ENCODE measurements at regions not wholly inside any gene's neighbourhood (a gene's known extent, or its start where the extent isn't known, plus 50 kb on each side); places are given as distances from the start of the nearest gene placed in this dataset.

DNA sequence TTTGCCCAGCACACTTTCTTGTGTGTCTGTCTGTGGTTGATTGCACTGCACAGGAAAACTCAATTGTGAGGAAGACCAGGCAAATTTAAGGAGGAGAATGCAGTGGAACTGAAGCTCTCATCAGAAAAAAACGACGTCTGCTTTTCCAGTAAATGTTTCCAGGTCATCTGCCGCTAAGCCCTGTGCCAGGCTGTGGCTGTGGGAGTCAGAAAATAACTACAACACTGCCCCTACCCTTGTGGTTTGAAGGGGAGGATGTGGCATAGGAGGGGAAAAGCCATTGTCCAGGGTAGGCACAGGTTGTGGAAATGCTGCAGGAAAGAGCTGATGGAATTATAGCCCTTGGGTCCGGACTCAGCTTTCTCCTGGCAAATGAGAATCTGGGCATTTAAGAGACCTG, 259.7 kb upstream of the TMEM132C start:
- Histone ChIP-seq H3K4me3 (replicated peaks; ENCODE audit: low read depth, low read length) (no peak overlapping the region), H3K36me3 (ENCODE audit: control insufficient read depth, insufficient read depth, low read length) (no peaks in the 10 kb centered on the region), H3K27me3 (replicated peaks; ENCODE audit: control insufficient read depth, insufficient read depth, low read length) (no peaks in the 10 kb centered on the region)
- no peak for DNase-seq (ENCODE audit: extremely low read depth, insufficient read length)
- TF ChIP-seq, protein P1, sequence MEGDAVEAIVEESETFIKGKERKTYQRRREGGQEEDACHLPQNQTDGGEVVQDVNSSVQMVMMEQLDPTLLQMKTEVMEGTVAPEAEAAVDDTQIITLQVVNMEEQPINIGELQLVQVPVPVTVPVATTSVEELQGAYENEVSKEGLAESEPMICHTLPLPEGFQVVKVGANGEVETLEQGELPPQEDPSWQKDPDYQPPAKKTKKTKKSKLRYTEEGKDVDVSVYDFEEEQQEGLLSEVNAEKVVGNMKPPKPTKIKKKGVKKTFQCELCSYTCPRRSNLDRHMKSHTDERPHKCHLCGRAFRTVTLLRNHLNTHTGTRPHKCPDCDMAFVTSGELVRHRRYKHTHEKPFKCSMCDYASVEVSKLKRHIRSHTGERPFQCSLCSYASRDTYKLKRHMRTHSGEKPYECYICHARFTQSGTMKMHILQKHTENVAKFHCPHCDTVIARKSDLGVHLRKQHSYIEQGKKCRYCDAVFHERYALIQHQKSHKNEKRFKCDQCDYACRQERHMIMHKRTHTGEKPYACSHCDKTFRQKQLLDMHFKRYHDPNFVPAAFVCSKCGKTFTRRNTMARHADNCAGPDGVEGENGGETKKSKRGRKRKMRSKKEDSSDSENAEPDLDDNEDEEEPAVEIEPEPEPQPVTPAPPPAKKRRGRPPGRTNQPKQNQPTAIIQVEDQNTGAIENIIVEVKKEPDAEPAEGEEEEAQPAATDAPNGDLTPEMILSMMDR (IDR thresholded peaks at IDR 0.05; ENCODE audit: insufficient read depth, low read length, poor library complexity, severe bottlenecking): no peak

DNA sequence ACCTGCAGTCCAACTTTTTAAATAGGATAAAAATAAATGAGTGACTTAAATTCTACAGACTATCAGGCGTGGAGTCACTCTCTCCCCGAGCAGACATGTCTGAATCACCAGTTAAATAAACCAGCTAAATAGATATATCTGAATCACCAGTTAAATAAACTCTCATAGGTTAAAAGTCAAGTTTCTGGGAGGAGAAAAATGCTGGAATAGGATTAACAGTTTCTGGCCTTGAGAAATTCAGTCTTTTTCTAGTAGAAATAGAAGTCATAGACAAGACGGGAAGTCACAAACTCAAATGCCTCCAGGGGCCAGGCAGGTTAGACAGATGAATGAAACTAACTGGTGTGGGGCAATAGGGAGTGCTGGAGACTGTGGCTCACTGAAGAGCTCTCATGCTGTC, 258.6 kb upstream of the TMEM132C start:
- Histone ChIP-seq H3K27me3 (replicated peaks; ENCODE audit: control insufficient read depth, insufficient read depth, low read length) (no peaks in the 10 kb centered on the region), H3K4me3 (replicated peaks; ENCODE audit: low read depth, low read length) (no peak overlapping the region), H3K36me3 (ENCODE audit: control insufficient read depth, insufficient read depth, low read length) (no peaks in the 10 kb centered on the region)
- TF ChIP-seq, protein P1 (IDR thresholded peaks at IDR 0.05; ENCODE audit: insufficient read depth, low read length, poor library complexity, severe bottlenecking): no peak
- DNase-seq (ENCODE audit: extremely low read depth, insufficient read length): no peak

- no peak overlapping the region for H3K4me3 ChIP-seq (replicated peaks; ENCODE audit: low read depth, low read length)
- no peak for DNase-seq (ENCODE audit: extremely low read depth, insufficient read length)
- H3K27me3 ChIP-seq (replicated peaks; ENCODE audit: control insufficient read depth, insufficient read depth, low read length): no peaks in the 10 kb centered on the region
- H3K36me3 ChIP-seq (ENCODE audit: control insufficient read depth, insufficient read depth, low read length): no peaks in the 10 kb centered on the region
- TF ChIP-seq, protein P1 (IDR thresholded peaks at IDR 0.05; ENCODE audit: insufficient read depth, low read length, poor library complexity, severe bottlenecking): no peak
Measured at GRCh38 chr12:128009108-128009507, 257.9 kb upstream of the TMEM132C start.

GRCh38 chr12:128012110-128012509, 254.9 kb upstream of the TMEM132C start:
- no peaks in the 10 kb centered on the region for H3K36me3 ChIP-seq (ENCODE audit: control insufficient read depth, insufficient read depth, low read length)
- no peak for DNase-seq (ENCODE audit: extremely low read depth, insufficient read length)
- TF ChIP-seq, protein P1 (IDR thresholded peaks at IDR 0.05; ENCODE audit: insufficient read depth, low read length, poor library complexity, severe bottlenecking): no peak
- H3K27me3 ChIP-seq (replicated peaks; ENCODE audit: control insufficient read depth, insufficient read depth, low read length): no peaks in the 10 kb centered on the region
- no peak overlapping the region for H3K4me3 ChIP-seq (replicated peaks; ENCODE audit: low read depth, low read length)

DNA sequence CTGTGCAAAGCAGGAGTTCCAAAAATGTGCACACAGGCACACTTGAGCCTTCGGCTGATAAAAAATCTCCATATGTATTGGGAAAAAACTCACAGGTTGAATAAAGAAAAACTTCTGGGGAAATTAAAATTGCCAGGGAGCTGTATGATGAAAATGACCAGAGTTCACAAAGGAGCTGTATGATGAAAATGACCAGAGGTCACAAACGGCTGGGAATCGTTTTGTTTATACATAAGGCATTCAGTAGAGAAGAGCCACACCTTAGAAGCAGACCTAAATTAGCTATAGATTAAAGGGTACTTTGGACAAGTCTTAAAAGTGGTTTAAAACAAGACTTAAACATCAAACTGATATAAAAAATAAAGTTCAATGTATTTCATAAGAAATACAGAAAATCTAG, 251.7 kb upstream of the TMEM132C start:
- TF ChIP-seq, protein P1 (IDR thresholded peaks at IDR 0.05; ENCODE audit: insufficient read depth, low read length, poor library complexity, severe bottlenecking): no peak
- no peak overlapping the region for H3K4me3 ChIP-seq (replicated peaks; ENCODE audit: low read depth, low read length)
- H3K27me3 ChIP-seq (replicated peaks; ENCODE audit: control insufficient read depth, insufficient read depth, low read length): no peaks in the 10 kb centered on the region
- no peak for DNase-seq (ENCODE audit: extremely low read depth, insufficient read length)
- H3K36me3 ChIP-seq (ENCODE audit: control insufficient read depth, insufficient read depth, low read length): no peaks in the 10 kb centered on the region

DNA sequence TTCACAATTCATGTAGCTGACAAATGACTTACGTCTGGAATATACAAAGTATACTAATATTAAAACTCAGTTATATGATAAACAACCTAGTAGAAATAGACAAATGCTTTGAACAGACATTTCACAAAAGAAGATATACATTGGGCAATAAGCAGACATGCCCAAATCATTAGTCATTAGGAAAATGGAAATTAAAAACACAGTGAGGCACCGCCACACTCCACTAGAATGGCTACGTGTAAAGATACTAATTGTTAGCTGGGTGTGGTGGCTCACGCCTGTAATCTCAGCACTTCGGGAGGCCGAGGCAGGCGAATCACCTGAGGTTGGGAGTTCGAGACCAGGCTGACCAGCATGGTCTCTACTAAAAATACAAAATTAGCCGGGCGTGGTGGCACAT, 248.9 kb upstream of the TMEM132C start:
- Histone ChIP-seq H3K36me3 (ENCODE audit: control insufficient read depth, insufficient read depth, low read length) (no peaks in the 10 kb centered on the region), H3K4me3 (replicated peaks; ENCODE audit: low read depth, low read length) (no peak overlapping the region), H3K27me3 (replicated peaks; ENCODE audit: control insufficient read depth, insufficient read depth, low read length) (no peaks in the 10 kb centered on the region)
- TF ChIP-seq, protein P1 (IDR thresholded peaks at IDR 0.05; ENCODE audit: insufficient read depth, low read length, poor library complexity, severe bottlenecking): no peak
- DNase-seq (ENCODE audit: extremely low read depth, insufficient read length): no peak

All from GM06990 (cell line).